Lower leg skin (tissue), 3 donors: ENCODE measurements at regions not wholly inside any gene's neighbourhood (a gene's known extent, or its start where the extent isn't known, plus 50 kb on each side); places are given as distances from the start of the nearest gene placed in this dataset.

ENCODE experiments used
- CTCF ChIP-seq, 3 donors: fragments of 450-650 bp; IDR thresholded peaks; one replicate each; pipeline ENCODE4 v1.5.1; 2016; ENCODE audit warnings: antibody characterized with exemption in 3 of 3, mild to moderate bottlenecking in 3 of 3, moderate library complexity in 2 of 3
- POLR2A ChIP-seq, 2 donors: fragments of 450-650 bp; IDR thresholded peaks; one replicate each; pipeline ENCODE4 v1.6.1; 2016 to 2017; ENCODE audit warnings: antibody characterized with exemption in 2 of 2, mild to moderate bottlenecking in 1 of 2, moderate library complexity in 1 of 2

- TF ChIP-seq CTCF (IDR thresholded peaks at IDR 0.05) (no peak), POLR2A (IDR thresholded peaks at IDR 0.05) (no peak)
Measured at GRCh38 chr2:176709991-176710390, 440.7 kb downstream of the MTX2 start.
